ENCODE measurements at regions not wholly inside any gene's neighbourhood (a gene's known extent, or its start where the extent isn't known, plus 50 kb on each side); places are given as distances from the start of the nearest gene placed in this dataset.

DNA sequence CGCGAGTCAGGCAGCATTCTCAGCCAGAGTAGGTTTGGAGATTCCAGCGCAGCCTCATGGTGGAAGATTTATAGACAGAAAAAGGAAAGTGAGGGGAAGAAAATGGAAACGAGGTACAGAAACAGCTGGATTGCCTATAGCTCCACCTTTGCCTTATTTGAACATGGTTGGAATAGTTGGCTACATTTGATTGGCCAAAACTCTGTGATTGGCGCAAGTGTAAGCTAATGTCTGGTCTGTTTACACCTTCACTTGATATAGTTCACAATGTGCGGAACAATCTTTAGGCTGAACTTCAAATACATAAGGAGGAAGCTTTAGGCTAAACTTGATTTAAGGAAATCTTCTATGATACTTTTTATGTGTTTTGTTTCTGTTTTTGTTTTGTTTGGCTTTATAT, 1191.9 kb downstream of the NSUN3 start:
- Histone ChIP-seq H3K27ac (ENCODE audit: low read length in 2 of 2) (no peak overlapping the region), H3K4me3 (ENCODE audit: control extremely low read depth in 1 of 5, extremely low read depth in 1 of 5, insufficient read depth in 1 of 5, low read depth in 2 of 5, low read length in 4 of 5) (no peak overlapping the region), H3K36me3 (replicated peaks in 1 of 2; ENCODE audit: control extremely low read depth in 1 of 2, control insufficient read depth in 1 of 2, extremely low read depth in 1 of 2, insufficient read depth in 2 of 2, low read length in 1 of 2) (no peaks in the 10 kb centered on the region), H3K4me2 (replicated peaks; ENCODE audit: low read depth, low read length, poor library complexity, severe bottlenecking) (no peak overlapping the region), H3K27me3 (replicated peaks in 1 of 4; ENCODE audit: control extremely low read depth in 1 of 4, control insufficient read depth in 3 of 4, insufficient read depth in 4 of 4, low read length in 3 of 4) (no peaks in the 10 kb centered on the region), H3K79me2 (ENCODE audit: control insufficient read depth, insufficient read depth, low read length) (no peaks in the 10 kb centered on the region), H3K4me1 (ENCODE audit: control insufficient read depth in 2 of 2, insufficient read depth in 2 of 2, low read length in 2 of 2) (no peaks in the 10 kb centered on the region), H2AFZ (ENCODE audit: insufficient read depth, low read depth, low read length, poor library complexity, severe bottlenecking) (no peak overlapping the region), H4K20me1 (ENCODE audit: control insufficient read depth, insufficient read depth, low read length, poor library complexity, severe bottlenecking) (no peaks in the 10 kb centered on the region), H3K9ac (ENCODE audit: low read length) (no peak overlapping the region), H3K9me3 (ENCODE audit: control extremely low read depth in 1 of 3, control insufficient read depth in 2 of 3, insufficient read depth in 1 of 3, low read length in 2 of 3) (peaks cover 0 to 7% (median 0%) of the 10 kb centered on the region in 3 donors)
- H3K27me3 Mint-ChIP-seq, result no peaks in the 10 kb centered on the region
- intact Hi-C loops (cut with micrococcal nuclease), result no loop called here
- ChIA-PET POLR2A (no interaction called here), CTCF (no interaction called here)
- H3K4me1 Mint-ChIP-seq, result no peaks in the 10 kb centered on the region
- H3K9me3 Mint-ChIP-seq (ENCODE audit: insufficient read depth), result peaks cover 4% of the 10 kb centered on the region
- 51% methylated on average over 2 of the region's 6 CpGs for whole genome bisulfite sequencing (ENCODE audit: insufficient coverage)
- TF ChIP-seq EZH2 (IDR thresholded peaks at IDR 0.05; ENCODE audit: borderline replicate concordance, insufficient read depth, low read depth, low read length, poor library complexity, severe bottlenecking), result no peak
- TF ChIP-seq, protein P1, sequence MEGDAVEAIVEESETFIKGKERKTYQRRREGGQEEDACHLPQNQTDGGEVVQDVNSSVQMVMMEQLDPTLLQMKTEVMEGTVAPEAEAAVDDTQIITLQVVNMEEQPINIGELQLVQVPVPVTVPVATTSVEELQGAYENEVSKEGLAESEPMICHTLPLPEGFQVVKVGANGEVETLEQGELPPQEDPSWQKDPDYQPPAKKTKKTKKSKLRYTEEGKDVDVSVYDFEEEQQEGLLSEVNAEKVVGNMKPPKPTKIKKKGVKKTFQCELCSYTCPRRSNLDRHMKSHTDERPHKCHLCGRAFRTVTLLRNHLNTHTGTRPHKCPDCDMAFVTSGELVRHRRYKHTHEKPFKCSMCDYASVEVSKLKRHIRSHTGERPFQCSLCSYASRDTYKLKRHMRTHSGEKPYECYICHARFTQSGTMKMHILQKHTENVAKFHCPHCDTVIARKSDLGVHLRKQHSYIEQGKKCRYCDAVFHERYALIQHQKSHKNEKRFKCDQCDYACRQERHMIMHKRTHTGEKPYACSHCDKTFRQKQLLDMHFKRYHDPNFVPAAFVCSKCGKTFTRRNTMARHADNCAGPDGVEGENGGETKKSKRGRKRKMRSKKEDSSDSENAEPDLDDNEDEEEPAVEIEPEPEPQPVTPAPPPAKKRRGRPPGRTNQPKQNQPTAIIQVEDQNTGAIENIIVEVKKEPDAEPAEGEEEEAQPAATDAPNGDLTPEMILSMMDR (IDR thresholded peaks at IDR 0.05), result no peak
- H3K27ac Mint-ChIP-seq, result no peak overlapping the region
- DNase-seq (no peak), ATAC-seq (ENCODE audit: low read depth) (no peak)
- no peak overlapping the region for H3K4me3 Mint-ChIP-seq

DNA sequence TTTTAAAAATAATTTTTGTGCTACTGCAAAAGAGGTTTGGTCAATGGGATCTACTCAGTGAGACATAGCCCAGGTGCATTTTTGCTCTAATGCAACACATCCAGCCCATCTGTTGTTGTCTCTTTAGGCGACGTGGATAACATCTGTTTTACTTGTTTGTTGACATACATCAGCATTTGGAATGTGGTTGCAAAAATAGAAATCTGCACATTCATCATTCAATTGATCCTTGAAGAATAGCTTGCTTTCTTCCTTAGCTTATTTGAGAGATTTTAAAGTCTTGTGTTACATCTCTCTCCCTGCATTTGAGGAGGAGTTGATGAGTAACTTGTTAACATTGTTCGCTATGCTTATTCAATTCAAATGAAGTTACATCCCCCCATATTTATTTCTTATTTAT, 1202.3 kb downstream of the NSUN3 start:
- Histone ChIP-seq H3K4me3 (ENCODE audit: control extremely low read depth in 1 of 5, extremely low read depth in 1 of 5, insufficient read depth in 1 of 5, low read depth in 2 of 5, low read length in 4 of 5) (no peak overlapping the region), H3K9ac (ENCODE audit: low read length) (no peak overlapping the region), H3K27ac (ENCODE audit: low read length in 2 of 2) (no peak overlapping the region), H3K79me2 (ENCODE audit: control insufficient read depth, insufficient read depth, low read length) (no peaks in the 10 kb centered on the region), H3K4me1 (ENCODE audit: control insufficient read depth in 2 of 2, insufficient read depth in 2 of 2, low read length in 2 of 2) (no peaks in the 10 kb centered on the region), H2AFZ (ENCODE audit: insufficient read depth, low read depth, low read length, poor library complexity, severe bottlenecking) (no peak overlapping the region), H3K9me3 (ENCODE audit: control extremely low read depth in 1 of 3, control insufficient read depth in 2 of 3, insufficient read depth in 1 of 3, low read length in 2 of 3) (peaks cover 0 to 2% (median 0%) of the 10 kb centered on the region in 3 donors), H4K20me1 (ENCODE audit: control insufficient read depth, insufficient read depth, low read length, poor library complexity, severe bottlenecking) (no peaks in the 10 kb centered on the region), H3K27me3 (replicated peaks in 1 of 4; ENCODE audit: control extremely low read depth in 1 of 4, control insufficient read depth in 3 of 4, insufficient read depth in 4 of 4, low read length in 3 of 4) (no peaks in the 10 kb centered on the region), H3K4me2 (replicated peaks; ENCODE audit: low read depth, low read length, poor library complexity, severe bottlenecking) (no peak overlapping the region), H3K36me3 (replicated peaks in 1 of 2; ENCODE audit: control extremely low read depth in 1 of 2, control insufficient read depth in 1 of 2, extremely low read depth in 1 of 2, insufficient read depth in 2 of 2, low read length in 1 of 2) (no peaks in the 10 kb centered on the region)
- TF ChIP-seq, protein P1 (IDR thresholded peaks at IDR 0.05), result no peak
- no peak for TF ChIP-seq EZH2 (IDR thresholded peaks at IDR 0.05; ENCODE audit: borderline replicate concordance, insufficient read depth, low read depth, low read length, poor library complexity, severe bottlenecking)
- intact Hi-C loops (cut with micrococcal nuclease), result no loop called here
- H3K4me3 Mint-ChIP-seq, result no peak overlapping the region
- DNase-seq (no peak), ATAC-seq (ENCODE audit: low read depth) (no peak)
- CTCF ChIA-PET, result no interaction called here
- POLR2A ChIA-PET, result no interaction called here
- H3K27ac Mint-ChIP-seq, result no peak overlapping the region
- no CpG with 5 or more reads among the region's 3 CpGs for WGBS (ENCODE audit: insufficient coverage)
- no peaks in the 10 kb centered on the region for H3K27me3 Mint-ChIP-seq
- H3K4me1 Mint-ChIP-seq, result no peaks in the 10 kb centered on the region
- H3K9me3 Mint-ChIP-seq (ENCODE audit: insufficient read depth), result peaks cover 8% of the 10 kb centered on the region

Measured in B cell (primary cell).